H1 (cell line): ENCODE measurements at regions not wholly inside any gene's neighbourhood (a gene's known extent, or its start where the extent isn't known, plus 50 kb on each side); places are given as distances from the start of the nearest gene placed in this dataset.

Source experiments
- ATF3 ChIP-seq: IDR thresholded peaks from 2 replicates; pipeline ENCODE4 v1.6.1; 2011; ENCODE audit warnings: low read depth, mild to moderate bottlenecking, low read length; ENCODE audit not compliant: insufficient read depth
- CTCF ChIP-seq, 3 experiments: IDR thresholded peaks; 1 replicate in 2 of 3; 2 replicates in 1 of 3; pipeline versions ENCODE4 v1.5.1 to v1.6.1; 2011; ENCODE audit warnings: low read length in 3 of 3, mild to moderate bottlenecking in 3 of 3, inconsistent platforms in 2 of 3, low read depth in 1 of 3, moderate library complexity in 1 of 3; ENCODE audit not compliant: insufficient read depth in 1 of 3; ENCODE audit errors: control extremely low read depth in 1 of 3
- EZH2 ChIP-seq: fragments of 200-600 bp; sonication (generic); IDR thresholded peaks from 2 replicates; pipeline ENCODE4 v1.7.1; 2012; ENCODE audit warnings: low read depth, mild to moderate bottlenecking, moderate library complexity, low read length, inconsistent platforms; ENCODE audit not compliant: severe bottlenecking
- GTF2F1 ChIP-seq: IDR thresholded peaks from 2 replicates; pipeline ENCODE4 v1.6.1; 2012; ENCODE audit warnings: low read depth, low read length, improper control_type of control experiment, borderline replicate concordance
- POLR2A ChIP-seq, 2 experiments: IDR thresholded peaks; 1 replicate in 1 of 2; 2 replicates in 1 of 2; pipeline ENCODE4 v1.6.1; 2011; ENCODE audit warnings: low read depth in 2 of 2, low read length in 2 of 2, mild to moderate bottlenecking in 2 of 2; ENCODE audit errors: control extremely low read depth in 1 of 2
- SIX5 ChIP-seq: IDR thresholded peaks from 2 replicates; pipeline ENCODE4 v1.6.1; 2011; ENCODE audit warnings: mild to moderate bottlenecking, low read depth, low read length
- SP1 ChIP-seq: IDR thresholded peaks from 2 replicates; pipeline ENCODE4 v1.6.1; 2011; ENCODE audit warnings: low read depth, low read length
- YY1 ChIP-seq: IDR thresholded peaks from 2 replicates; pipeline ENCODE4 v1.6.1; 2011; ENCODE audit warnings: low read depth, mild to moderate bottlenecking, low read length
- TF ChIP-seq, protein P1 (sequence below): IDR thresholded peaks from 2 replicates; pipeline ENCODE4 v1.6.1; 2011; ENCODE audit warnings: low read length, improper control_type of control experiment

GRCh38 chr10:29238523-29239135 is 50.2 kb upstream of the LYZL1 start:
- TF ChIP-seq CTCF (IDR thresholded peaks at IDR 0.05; ENCODE audit: control extremely low read depth in 1 of 3, insufficient read depth in 1 of 3, low read depth in 1 of 3, low read length in 3 of 3) (no peak), SP1 (no peak), GTF2F1 (no peak), SIX5 (no peak), POLR2A (IDR thresholded peaks at IDR 0.05; ENCODE audit: control extremely low read depth in 1 of 2, low read depth in 2 of 2, low read length in 2 of 2) (no peak), YY1 (no peak), ATF3 (no peak), EZH2 (no peak)
- TF ChIP-seq, protein P1, sequence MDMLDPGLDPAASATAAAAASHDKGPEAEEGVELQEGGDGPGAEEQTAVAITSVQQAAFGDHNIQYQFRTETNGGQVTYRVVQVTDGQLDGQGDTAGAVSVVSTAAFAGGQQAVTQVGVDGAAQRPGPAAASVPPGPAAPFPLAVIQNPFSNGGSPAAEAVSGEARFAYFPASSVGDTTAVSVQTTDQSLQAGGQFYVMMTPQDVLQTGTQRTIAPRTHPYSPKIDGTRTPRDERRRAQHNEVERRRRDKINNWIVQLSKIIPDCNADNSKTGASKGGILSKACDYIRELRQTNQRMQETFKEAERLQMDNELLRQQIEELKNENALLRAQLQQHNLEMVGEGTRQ, result no peak
